HG02885 (cell line): ENCODE measurements at regions not wholly inside any gene's neighbourhood (a gene's known extent, or its start where the extent isn't known, plus 50 kb on each side); places are given as distances from the start of the nearest gene placed in this dataset.
"Not testable (repeated sequence)": the region's sequence is repeated elsewhere in the genome, so short reads cannot be mapped to it uniquely, and the experiment has no call there.

Experiments
- ATAC-seq: cut with Tn5 transposase; IDR thresholded peaks from one replicate; pipeline ENCODE4 v1.9.1; 2021; ENCODE audit warnings: mild to moderate bottlenecking; ENCODE audit not compliant: unreplicated experiment, poor library complexity

DNA sequence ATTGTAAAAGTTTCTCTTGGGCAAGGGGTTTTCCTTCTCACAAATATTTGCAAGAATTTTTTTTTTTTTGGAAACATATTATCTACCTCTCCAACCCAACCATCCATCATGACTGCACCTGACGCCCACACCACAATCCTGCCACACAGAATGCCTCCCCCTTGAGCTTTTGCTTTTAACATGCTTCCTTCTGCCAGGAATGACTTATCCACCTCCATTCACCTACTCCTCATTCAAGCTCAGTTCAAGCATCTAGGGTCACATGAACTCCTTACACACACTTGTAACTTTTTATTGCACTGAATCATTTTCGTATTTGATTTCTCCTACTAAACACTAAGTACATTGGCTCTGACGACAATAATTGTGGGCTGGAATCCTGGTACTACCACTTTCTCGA is 660.1 kb upstream of the AUTS2 start:
- ATAC-seq, result no peak

DNA sequence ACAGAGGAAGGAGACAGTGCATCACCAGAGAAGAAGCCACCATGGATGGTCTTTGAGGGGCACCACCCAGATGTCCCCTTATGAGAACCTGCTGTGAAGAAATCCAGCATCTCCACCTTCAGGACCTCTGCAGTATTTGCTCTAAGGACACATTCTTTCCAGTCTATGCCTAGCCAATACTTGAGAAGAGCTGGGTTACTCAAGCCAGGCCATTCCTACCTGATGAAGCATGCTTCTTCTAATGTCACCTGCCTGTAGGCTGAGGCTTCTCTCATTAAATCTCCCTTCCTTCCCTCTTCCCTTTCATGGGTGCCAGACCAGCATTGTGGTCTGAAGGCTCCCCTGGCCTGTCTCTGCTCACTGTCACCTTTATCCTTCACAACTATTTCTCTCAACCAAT is 654.5 kb upstream of the AUTS2 start:
- ATAC-seq, result no peak

GRCh38 chr7:68955656-68956055 is 642.6 kb upstream of the AUTS2 start:
- ATAC-seq, result no peak

DNA sequence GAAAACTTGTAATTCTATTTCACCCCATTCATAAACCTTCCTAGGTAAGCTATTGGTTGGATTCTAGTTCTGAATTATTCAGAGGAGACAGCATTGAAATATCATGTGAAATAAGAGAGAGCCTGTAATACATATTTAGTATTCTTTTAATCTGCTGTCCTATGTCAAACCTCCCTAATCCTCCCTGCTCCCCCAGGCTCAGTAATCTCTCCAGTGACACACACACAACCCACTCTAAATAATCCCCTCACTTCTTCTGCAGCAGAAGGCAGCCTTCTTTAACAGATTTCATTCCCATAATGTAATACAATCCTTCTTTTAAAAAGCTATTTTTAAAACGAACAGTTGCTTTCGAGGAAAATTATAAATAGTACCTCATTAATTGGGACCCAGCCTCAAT is 639.7 kb upstream of the AUTS2 start:
- no peak for ATAC-seq

DNA sequence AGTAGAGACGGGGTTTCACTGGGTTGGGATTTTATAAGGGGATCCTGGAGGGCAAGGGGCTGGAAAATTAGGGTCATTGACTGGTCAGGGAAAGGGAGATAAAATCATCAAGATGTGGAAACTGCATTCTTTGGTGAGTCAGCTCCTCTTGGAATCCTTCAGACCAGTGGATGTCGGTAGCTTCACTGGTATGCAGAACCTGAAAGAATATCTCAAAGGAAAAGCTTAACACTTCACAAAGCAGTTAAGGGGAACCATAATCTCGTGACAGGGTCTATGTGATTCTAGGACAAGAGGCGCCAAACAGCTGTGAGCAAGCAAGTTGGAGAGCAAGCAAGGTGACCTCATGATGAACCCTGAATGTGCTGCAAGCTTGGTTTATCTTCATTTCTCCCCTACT is 634.7 kb upstream of the AUTS2 start:
- ATAC-seq, result no peak

- no peak for ATAC-seq
Measured at GRCh38 chr7:68964060-68964459, 634.2 kb upstream of the AUTS2 start.

GRCh38 chr7:68965351-68965750 is 632.9 kb upstream of the AUTS2 start:
- ATAC-seq, result no peak

GRCh38 chr7:68967598-68967997 is 630.7 kb upstream of the AUTS2 start:
- ATAC-seq, result no peak

DNA sequence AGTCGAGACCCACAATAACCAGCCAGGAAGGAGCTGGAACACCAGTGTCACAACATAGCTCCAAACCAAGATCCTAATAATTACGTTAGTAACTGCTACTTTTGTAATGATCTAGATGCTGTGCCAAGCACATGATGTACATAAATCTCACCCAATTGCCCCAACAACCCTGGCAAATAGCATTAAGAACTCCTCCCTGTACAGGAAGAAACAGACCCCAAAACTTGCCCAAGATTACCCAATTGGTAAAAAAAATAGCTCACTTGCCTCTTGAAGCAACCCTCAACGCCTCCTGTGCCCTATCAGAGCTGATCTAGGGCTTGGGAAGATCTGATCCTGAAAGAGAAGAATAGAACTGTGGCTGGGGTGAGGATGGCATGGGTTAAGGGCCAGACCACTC is 628.7 kb upstream of the AUTS2 start:
- ATAC-seq, result no peak

- ATAC-seq, result no peak
Measured at GRCh38 chr7:68971634-68972340, 626.5 kb upstream of the AUTS2 start.

DNA sequence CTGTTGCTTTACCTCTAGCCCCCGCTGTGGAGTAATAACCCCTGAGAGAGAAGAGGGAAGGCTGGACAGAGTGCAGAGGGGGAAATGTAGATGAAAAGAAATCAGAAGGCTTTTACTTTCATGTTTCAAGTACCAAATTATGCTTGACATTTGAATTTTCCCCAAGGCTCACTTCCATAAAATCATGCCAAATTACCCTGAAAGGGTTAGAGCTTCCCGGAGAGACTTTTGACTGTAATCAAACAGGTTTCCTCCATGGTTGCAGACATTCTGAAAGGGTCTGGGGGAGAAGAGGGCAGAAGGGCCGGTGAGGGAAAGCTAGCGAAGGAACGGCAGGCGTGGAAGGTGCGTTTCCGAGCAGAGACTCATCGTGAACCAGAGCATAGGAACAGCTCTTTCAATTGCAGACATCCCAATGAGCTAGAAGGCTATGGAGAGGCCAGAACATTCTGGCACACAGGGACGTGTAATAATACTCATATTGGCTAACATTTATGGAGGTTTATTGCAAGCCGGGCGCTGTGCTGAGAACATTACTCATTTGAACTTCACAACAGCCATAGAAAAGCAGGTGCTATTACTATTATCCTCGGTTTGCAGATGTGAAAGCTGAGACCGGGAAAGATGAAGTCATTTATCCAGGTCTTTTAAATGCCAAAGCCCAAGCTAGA is 620.8 kb upstream of the AUTS2 start:
- no peak for ATAC-seq

- ATAC-seq, result no peak
Measured at GRCh38 chr7:68978710-68979109, 619.6 kb upstream of the AUTS2 start.

GRCh38 chr7:68980011-68980410 is 618.3 kb upstream of the AUTS2 start:
- no peak for ATAC-seq

DNA sequence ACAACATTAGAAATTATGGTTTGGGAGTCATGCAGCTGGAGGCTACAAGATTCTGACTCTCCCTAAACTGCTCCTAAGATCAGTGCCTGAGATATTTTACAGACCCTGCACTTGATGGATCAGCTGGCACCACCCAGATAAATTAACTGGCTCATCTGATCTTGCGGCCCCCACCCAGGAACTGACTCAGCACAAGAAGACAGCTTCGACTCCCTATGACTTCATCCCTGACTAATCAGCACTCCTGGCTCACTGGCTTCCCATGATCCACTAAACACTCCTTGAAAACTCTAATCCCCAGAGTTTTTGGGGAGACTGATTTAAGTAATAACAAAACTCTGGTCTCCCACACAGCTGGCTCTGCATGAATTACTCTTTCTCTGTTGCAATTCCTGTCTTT is 617.8 kb upstream of the AUTS2 start:
- ATAC-seq, result not testable (repeated sequence)

DNA sequence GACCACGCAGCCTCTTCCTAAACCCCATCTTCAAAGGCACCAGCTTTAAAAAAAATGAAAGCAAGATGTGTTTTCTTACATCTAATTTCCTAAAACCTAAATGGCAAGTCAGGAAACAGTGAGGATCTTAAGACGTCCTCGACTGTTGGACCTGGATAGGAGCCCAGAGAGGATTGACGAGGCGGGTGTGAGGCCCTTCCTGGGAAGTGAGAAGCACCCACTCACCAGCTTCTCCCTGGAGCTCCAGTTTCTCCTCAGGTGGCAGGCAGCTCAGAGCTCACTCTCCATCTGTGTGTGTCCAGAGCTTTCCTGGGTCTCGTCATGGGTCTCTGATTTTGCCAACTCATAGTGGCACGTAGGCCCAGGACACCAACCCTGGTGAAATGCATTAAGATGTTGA is 614.0 kb upstream of the AUTS2 start:
- no peak for ATAC-seq

DNA sequence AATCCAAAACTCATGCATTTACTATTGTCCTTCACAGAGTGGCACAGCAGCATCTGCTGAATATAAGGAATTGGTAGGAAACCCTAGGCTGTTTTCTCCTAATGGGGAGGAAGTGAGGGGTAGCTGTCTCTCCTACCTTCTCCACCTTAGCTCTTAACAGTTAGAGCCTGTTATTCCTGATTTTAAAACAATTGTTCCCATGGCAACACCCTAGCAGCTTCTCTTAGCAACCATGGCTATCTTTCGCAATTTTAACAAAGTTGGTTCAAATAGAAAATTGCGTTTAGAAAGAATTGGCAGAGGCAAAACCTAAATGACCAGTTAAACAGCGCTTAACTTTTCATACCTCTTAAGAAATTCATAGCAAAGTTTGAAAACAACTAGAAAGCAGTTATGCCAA is 603.4 kb upstream of the AUTS2 start:
- no peak for ATAC-seq

DNA sequence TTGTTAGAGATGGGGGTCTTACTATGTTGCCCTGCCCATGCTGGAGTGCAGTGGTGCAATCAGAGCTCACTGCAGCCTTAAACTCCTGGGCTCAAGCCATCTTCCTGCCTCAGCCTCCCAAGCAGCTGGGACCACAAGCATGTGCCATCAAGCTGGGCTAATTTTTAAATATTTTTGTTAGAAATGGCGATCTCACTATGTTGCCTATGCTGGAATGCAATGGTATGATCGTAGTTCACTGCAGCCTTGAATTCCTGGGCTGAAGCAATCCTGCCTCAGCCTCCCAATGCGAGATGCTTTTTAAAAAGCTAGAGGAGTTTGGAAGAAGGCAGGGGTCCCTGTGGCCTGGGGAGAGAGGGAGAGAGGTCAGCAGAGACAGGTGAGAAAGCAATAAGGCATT is 600.1 kb upstream of the AUTS2 start:
- ATAC-seq, result no peak

DNA sequence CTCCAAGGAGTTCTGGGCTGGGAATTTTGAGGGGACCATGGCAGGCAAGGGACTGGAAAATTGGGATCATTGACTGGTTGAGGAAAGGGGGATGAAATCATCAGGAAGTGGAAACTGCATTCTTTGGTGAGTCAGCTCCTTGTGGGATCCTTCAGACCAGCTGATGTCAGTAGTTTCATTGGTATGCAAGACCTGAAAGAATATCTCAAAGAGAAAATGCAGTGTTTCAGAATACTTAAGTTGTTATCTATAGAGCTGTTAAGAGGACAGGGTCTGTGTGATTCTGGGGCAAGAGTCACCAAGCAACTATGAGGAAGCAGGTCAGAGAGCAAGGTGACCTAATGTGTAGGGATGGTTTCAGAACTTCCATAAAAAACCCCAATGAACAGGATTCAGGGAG is 595.9 kb upstream of the AUTS2 start:
- no peak for ATAC-seq

- ATAC-seq, result no peak
Measured at GRCh38 chr7:69012149-69012548, 586.1 kb upstream of the AUTS2 start.

DNA sequence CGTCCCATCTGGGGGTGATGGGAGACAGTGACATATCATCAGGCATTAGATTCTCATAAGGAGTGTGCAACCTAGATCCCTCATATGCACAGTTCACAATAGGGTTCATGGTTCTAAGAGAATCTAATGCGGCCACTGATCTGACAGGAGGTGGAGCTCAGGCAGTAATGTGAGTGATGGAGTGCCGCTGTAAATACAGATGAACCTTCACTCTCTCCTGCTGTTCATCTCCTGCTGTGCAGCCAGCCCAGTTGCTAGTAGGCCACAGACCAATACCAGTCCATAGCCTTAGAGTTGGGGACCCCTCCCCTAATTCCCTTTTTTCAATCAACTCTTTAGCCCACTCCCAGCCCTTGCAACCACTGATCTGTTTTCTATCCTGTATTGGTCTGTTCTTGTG is 581.1 kb upstream of the AUTS2 start:
- no peak for ATAC-seq

DNA sequence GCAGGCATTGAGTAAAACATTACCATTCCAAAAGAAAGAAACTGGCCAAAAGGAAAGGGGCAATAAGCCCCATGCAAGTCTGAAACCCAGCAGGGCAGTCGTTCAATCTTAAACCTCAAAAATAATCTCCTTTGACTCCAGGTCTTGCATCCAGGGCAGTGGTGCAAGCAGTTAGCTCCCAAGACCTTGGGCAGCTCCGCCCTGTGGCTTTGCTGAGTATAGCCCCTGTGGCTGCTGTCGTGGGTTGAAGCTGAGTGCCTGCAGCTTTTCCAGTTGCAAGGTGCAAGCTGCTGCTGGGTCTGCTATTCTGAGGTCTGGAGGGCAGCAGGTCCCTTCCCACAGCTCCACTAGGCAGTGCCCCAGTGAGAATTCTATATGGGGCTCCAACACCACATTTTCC is 580.1 kb upstream of the AUTS2 start:
- no peak for ATAC-seq

DNA sequence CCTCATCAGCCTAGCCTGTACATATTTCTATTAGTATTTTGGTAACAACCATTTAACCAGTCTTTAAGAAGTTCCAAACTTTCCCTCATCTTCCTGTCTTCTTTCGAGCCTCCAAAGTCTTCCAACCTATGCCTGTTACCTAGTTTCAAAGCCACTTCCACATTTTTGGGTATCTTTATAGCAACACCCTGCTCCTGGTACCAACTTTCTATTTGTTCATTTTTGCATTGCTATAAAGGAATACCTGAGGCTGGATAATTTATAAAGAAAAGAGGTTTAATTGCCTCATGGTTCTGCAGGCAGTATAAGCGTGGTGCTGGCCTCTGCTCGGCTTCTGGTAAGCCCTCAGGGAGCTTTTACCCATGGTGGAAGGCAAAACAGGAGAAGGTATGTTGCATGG is 578.8 kb upstream of the AUTS2 start:
- ATAC-seq, result no peak
